ENCODE measurements at regions not wholly inside any gene's neighbourhood (a gene's known extent, or its start where the extent isn't known, plus 50 kb on each side); places are given as distances from the start of the nearest gene placed in this dataset.

DNA sequence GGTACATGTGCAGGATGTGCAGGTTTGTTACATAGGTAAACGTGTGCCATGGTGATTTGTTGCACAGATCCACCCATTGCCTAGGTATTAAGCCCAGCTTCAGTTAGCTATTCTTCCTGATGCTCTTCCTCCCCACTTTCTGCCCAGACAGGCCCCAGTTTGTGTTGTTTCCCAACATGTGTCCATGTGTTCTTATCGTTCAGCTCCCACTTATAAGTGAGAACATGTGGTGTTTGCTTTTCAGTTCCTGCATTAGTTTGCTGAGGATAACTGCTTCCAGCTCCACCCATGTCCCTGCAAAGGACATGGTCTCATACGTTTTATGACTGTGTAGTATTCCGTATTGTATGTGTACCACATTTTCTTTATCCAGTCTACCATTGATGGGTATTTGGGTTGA is 251.7 kb upstream of the NOVA1 start:
- TF ChIP-seq, protein P1, sequence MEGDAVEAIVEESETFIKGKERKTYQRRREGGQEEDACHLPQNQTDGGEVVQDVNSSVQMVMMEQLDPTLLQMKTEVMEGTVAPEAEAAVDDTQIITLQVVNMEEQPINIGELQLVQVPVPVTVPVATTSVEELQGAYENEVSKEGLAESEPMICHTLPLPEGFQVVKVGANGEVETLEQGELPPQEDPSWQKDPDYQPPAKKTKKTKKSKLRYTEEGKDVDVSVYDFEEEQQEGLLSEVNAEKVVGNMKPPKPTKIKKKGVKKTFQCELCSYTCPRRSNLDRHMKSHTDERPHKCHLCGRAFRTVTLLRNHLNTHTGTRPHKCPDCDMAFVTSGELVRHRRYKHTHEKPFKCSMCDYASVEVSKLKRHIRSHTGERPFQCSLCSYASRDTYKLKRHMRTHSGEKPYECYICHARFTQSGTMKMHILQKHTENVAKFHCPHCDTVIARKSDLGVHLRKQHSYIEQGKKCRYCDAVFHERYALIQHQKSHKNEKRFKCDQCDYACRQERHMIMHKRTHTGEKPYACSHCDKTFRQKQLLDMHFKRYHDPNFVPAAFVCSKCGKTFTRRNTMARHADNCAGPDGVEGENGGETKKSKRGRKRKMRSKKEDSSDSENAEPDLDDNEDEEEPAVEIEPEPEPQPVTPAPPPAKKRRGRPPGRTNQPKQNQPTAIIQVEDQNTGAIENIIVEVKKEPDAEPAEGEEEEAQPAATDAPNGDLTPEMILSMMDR (IDR thresholded peaks at IDR 0.05; ENCODE audit: insufficient read depth, missing control alignments) = no peak
- FAIRE-seq = no peak
- DNase-seq (ENCODE audit: insufficient read length, low spot score) = no peak

DNA sequence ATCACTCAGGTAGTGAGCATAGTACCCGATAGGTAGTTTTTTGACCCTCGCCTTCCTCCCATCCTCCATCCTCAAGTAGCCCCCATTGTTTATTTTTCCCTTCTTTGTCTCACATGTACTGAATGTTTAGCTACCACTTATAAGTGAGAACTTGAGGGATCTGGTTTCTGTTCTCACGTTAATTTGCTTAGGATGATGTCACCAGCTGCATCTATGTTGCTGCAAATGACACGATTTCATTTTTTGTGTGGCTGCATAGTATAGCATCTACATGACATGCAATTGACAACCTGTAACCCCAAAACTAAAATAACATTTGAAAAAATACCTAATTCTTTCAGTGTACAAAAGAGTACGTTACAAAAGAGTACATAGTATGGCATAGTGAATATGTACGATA is 254.0 kb upstream of the NOVA1 start:
- TF ChIP-seq, protein P1 (IDR thresholded peaks at IDR 0.05; ENCODE audit: insufficient read depth, missing control alignments) = no peak
- FAIRE-seq = no peak
- DNase-seq (ENCODE audit: insufficient read length, low spot score) = no peak

DNA sequence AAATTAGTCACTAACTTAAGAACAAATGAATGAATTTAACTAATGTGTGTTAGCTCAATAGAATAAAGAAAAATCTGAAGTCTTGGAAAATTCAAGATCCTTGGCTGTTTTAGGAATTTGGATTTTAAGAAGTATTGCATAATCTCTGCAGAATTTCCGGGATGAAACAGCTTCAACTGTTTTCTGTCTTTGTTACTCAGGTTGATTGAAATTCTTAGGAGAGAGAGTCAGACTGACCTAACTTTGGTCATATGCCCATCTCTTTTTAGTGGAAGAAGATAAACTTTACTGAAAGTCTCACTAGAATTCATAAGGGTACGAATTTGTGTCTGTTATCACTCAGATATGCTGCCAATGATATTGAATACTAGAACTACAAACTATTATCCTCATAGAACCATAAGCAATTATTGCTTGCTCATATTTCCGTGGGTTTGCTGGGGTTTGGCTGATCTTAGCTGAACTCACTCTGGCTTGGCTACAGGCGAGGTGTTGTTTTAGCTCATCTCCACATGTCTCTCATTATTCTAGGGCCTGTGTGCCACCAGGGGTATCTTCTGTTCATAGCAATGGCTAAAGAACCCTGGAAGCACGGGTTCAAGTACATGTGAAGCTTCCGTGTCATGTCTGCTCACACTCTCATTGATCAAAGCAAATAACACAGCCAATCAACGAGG is 257.4 kb upstream of the NOVA1 start:
- no peak for FAIRE-seq
- TF ChIP-seq, protein P1 (IDR thresholded peaks at IDR 0.05; ENCODE audit: insufficient read depth, missing control alignments) = no peak
- DNase-seq (ENCODE audit: insufficient read length, low spot score) = no peak

DNA sequence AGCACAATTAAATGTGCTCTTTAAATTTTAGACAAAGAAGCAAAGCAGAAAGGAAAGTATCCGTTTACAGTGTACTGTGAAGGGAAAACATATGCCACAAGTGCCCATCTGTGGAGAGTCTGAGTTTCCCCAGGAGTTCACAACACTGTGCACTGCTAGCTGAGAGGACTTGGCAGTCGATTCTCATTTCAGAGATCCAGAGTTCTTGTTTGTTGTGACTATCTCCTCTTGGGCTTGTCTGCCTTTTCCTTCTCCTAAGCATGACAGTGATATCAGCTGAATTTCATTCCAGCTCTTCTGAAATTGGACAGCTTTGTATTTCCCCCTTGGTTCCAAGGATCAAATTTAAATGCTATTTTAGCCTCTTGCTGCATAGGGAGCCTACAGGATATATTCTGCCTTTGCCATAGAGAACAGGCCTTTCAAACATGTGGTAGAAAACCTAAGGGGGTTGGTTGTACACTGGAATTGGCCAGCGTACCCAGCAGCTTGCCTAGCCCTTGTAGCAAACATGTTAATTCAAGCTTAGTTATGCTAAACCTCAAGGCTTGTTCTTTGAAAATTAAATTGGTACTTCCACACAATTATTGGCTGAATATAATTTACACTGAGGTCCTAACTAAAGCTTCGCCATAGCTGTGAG is 259.2 kb upstream of the NOVA1 start:
- TF ChIP-seq, protein P1 (IDR thresholded peaks at IDR 0.05; ENCODE audit: insufficient read depth, missing control alignments) = no peak
- DNase-seq (ENCODE audit: insufficient read length, low spot score) (no peak), FAIRE-seq (no peak)

DNA sequence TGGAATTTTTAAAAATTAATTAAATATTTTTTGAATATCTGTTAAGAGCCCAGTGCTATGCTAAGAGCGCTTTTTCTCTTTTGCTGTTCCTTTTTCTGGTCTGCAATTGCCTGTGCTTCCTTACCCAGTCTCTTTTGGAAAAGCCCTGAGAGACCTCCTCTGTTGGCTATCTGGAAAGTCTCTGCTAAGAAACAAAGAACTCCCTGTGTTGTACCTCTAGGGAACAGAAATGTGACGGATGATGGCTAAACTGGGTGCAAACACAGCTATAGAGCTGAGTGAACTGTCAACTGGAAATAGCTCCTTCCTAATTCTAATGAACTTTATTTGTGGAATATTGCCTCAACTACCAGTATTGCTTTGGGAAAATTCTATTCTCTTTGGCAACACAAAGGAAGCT is 261.6 kb upstream of the NOVA1 start:
- no peak for DNase-seq (ENCODE audit: insufficient read length, low spot score)
- TF ChIP-seq, protein P1 (IDR thresholded peaks at IDR 0.05; ENCODE audit: insufficient read depth, missing control alignments) = no peak
- no peak for FAIRE-seq

DNA sequence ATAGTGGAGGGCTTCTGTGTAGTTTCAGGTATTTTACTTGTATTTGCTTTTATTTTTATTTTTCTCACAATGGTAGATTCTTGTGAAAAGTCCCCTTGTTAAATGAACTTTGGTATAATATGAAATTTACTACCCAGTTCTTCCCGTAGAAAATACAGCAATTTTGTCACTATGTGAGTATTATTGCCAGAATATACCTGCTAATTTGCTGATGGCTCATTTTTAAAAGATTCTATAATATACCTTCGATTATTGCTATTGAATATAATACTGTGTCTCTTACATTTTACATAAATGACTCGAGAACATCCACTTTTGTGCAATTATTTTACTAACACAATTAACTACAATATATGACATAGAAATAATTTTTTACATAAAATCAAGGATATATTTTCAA is 262.3 kb upstream of the NOVA1 start:
- DNase-seq (ENCODE audit: insufficient read length, low spot score) (no peak), FAIRE-seq (no peak)
- TF ChIP-seq, protein P1 (IDR thresholded peaks at IDR 0.05; ENCODE audit: insufficient read depth, missing control alignments) = no peak

DNA sequence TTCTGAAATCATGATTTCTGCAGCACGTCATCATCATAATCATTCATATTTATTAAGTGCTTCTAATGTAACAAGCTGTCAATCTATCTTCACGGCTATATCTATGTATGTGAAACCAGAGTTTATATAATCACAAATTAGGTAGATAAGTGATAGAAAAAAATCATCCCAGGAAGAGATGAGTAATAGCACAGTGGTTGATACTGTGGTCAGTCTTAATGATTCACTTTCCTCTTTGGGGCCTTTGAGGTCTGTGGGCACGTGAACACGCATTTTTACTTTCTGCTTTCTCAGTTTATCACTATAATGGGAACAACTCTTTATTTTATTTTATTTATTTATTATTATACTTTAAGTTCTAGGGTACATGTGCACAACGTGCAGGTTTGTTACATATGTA is 265.9 kb upstream of the NOVA1 start:
- no peak for FAIRE-seq
- no peak for DNase-seq (ENCODE audit: insufficient read length, low spot score)
- TF ChIP-seq, protein P1 (IDR thresholded peaks at IDR 0.05; ENCODE audit: insufficient read depth, missing control alignments) = no peak
